Upper lobe of left lung (tissue), 4 donors: ENCODE measurements at regions not wholly inside any gene's neighbourhood (a gene's known extent, or its start where the extent isn't known, plus 50 kb on each side); places are given as distances from the start of the nearest gene placed in this dataset.

Experiments
- EP300 ChIP-seq, 4 donors: sonication (generic); formaldehyde crosslinking; IDR thresholded peaks; one replicate each; pipeline ENCODE4 v1.5.1; 2017; ENCODE audit warnings: antibody characterized with exemption in 4 of 4, control low read depth in 2 of 4
- POLR2A ChIP-seq, 4 donors: fragments of 450-650 bp; IDR thresholded peaks; one replicate each; pipeline ENCODE4 v1.5.1; 2016 to 2017; ENCODE audit warnings: antibody characterized with exemption in 4 of 4, mild to moderate bottlenecking in 2 of 4
- POLR2AphosphoS5 ChIP-seq, 2 donors: sonication (generic); formaldehyde crosslinking; IDR thresholded peaks; one replicate each; pipeline ENCODE4 v1.5.1; 2017; ENCODE audit warnings: antibody characterized with exemption in 2 of 2
- TF ChIP-seq, protein P1 (sequence below), 6 experiments: fragments of 450-650 bp in 4 of 6; fragments of 200-600 bp in 2 of 6; sonication (generic) in 2 of 6; IDR thresholded peaks; one replicate each; pipeline ENCODE4 v1.5.1; 2016 to 2019; ENCODE audit warnings: antibody characterized with exemption in 6 of 6

DNA sequence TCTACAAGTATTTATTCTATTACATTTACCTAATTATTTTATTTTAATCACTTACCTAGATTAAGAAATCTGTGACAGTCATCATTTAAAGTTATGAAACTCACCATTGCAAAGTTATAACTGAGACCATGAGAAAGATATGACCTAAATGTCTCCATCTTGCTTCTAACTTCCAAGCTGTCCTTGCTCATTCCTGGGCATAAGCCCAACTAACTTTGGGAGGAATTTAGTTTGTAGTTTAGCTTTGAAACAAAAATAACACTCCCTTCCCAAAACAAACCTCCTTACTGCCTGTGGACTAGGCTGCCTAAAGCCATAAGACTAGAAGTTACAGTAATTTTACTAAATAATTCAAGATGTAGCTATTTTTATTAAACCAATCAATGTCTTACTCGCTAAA lies 195.6 kb upstream of the RAI14 start:
- TF ChIP-seq, protein P1, sequence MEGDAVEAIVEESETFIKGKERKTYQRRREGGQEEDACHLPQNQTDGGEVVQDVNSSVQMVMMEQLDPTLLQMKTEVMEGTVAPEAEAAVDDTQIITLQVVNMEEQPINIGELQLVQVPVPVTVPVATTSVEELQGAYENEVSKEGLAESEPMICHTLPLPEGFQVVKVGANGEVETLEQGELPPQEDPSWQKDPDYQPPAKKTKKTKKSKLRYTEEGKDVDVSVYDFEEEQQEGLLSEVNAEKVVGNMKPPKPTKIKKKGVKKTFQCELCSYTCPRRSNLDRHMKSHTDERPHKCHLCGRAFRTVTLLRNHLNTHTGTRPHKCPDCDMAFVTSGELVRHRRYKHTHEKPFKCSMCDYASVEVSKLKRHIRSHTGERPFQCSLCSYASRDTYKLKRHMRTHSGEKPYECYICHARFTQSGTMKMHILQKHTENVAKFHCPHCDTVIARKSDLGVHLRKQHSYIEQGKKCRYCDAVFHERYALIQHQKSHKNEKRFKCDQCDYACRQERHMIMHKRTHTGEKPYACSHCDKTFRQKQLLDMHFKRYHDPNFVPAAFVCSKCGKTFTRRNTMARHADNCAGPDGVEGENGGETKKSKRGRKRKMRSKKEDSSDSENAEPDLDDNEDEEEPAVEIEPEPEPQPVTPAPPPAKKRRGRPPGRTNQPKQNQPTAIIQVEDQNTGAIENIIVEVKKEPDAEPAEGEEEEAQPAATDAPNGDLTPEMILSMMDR (IDR thresholded peaks at IDR 0.05), result no peak
- TF ChIP-seq POLR2A (IDR thresholded peaks at IDR 0.05), result no peak
- TF ChIP-seq EP300 (IDR thresholded peaks at IDR 0.05), result no peak
- no peak for TF ChIP-seq POLR2AphosphoS5 (IDR thresholded peaks at IDR 0.05)
